CD4-positive, alpha-beta T cell treated with Interleukin-10 for 1 hour (primary cell): ENCODE measurements at regions not wholly inside any gene's neighbourhood (a gene's known extent, or its start where the extent isn't known, plus 50 kb on each side); places are given as distances from the start of the nearest gene placed in this dataset.
"Not testable (repeated sequence)": the region's sequence is repeated elsewhere in the genome, so short reads cannot be mapped to it uniquely, and the experiment has no call there.

Experiments
- DNase-seq: peaks from one replicate; pipeline ENCODE4 v3.0.0-alpha.2; 2020

DNA sequence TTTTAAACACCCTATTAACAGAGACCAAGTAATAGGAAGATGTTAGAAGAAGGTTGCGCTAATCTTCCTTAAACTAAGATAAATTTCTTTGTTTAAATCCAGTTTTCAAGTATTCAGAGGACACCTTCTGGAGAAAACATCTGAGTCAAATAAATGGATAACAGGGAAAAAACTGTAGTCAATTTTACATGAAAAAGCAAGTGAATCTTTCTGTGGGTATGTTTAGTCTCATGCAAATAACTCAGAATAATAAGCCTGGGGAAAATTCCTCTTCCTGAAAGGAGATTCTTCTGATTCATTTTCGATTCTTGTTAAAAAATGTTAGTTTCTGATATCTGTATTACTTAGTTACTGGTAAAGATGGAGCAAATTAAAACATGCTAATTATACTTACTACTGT is 145.5 kb downstream of the CTH start:
- DNase-seq: no peak

DNA sequence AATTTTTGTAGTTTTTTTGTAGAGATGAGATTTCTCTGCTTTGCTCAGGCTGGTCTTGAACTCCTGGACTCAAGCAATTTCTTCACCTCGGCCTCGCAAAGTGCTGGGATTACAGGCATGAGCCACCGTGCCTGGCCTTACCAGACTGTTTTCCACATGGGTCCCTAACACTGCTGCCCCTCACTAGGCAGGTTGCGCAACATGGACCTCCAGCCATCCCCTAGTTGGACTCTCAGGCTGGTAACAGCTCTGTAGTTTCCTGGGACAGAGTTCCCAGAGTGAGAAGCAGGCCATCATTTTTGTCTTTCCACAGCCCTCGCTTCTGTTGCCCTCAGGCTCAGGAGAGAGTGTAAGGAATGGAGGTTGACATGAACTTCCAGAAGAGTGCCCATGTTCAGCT is 156.1 kb downstream of the CTH start:
- no peak for DNase-seq

DNA sequence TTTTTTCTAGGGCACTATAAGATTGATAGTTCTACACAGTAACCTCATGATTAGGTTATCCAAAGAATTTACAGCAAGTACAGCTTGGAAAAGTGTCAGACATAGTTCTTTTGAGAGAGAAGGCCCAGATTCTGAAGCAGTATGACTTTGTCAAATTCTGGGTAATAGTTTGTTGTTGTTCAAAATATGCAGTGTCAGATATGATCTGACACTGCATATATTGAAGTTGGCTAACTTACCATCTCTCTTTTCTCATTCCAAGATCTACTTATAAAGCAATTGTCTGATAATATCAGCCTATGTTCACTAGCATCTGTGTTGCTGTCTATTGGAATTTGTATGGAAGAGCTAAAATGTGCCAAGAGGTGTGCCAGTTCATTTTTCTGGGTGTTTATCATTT is 160.1 kb downstream of the CTH start:
- no peak for DNase-seq

DNA sequence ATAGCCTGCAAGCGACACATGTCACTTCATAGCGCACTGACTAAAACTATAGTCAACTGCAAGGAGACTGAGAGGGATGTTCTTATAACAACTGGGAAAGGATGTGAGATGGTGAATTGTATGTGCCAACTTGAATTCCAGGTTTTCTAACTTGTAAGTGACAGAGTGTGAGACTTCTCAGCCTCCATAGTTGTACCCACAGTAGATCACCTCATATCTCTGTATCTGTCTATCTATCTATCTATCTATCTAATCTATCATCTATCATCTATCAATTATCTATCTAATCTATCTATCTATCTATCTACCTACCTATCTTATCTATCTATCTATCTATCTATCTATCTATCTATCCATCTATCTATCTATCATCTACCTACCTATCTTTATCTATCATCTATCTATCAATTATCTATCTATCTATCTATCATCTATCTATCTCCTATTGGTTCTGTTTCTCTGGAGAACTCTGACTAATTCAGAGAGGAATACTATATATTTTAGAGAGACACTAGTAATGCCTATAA is 162.3 kb downstream of the CTH start:
- no peak for DNase-seq

DNA sequence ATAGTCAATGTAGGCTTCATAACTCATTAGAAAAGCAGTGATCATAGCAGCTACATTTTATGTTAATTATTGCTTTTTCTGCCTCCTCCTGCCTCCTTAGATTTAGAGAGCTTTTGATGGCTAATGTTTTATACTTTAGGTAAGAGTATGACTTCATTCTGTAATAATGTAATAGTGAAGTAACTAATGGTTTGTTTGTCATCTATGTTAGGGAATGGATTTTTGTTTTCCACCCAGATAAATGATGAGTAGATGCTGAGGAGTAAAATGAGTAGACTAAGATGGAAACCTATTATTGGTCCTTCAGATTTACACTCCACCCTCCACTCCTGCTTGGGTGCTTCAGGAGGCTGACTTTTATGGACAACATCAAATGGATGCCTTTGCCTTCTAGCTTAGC is 170.6 kb downstream of the CTH start:
- no peak for DNase-seq

DNA sequence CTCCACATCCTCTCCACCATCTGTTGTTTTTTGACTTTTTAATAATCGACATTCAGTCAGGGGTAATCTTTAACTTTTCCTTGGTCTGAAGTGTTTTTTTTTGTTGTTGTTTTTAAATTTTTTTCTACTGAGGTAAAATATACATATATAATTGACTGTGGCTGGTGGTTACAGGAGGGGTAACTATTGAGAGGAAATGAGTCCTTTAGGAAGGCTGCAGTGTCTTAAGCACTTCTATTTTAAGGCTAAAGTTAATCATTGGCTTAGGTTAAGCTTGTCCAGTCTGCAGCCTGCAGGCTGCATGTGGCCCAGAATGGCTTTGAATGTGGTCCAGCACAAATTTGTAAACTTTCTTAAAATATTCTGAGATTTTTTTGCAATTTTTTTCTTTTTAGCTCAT is 172.5 kb downstream of the CTH start:
- DNase-seq: no peak

DNA sequence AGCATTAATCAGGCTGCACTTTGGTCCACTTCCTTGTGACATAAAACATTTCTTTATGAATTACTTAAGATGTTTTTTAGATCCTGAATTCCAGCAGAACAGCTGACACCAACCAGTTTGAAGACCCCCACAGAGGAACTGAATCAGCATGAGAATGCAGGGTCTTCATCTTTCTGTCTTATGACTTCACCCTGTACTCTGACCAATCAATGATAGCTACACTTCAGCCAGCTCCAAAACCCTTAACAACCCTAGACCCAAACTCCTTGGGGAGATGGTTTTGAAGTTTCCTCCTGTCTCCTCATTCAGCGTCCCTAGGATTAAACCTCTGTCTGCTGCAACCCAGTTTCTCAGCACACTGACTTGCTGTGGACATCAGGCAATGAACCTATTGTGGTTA is 175.0 kb downstream of the CTH start:
- DNase-seq: no peak

DNA sequence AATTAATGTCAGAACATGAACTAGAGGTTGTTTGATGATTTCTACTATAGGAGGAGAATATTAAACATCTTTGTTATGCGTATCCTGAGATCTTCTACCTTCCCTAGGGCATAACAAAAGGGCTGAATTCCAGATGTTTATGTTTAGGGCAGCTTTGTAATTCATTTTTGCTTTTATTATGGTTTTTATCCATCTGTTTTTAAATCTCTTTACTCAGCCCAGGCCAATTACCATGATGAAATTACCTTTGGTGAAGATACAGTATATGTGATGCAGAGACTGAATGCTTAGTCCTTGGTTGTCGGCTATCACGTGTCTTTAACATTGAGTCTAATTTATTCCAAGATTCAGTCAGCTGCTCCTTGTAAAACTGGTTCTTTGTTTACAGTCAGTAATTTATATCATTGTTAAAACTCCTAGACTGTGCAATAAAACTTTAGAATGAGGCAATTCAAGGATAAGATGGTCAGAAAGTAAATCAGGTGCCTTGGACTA is 176.9 kb downstream of the CTH start:
- DNase-seq: no peak

DNA sequence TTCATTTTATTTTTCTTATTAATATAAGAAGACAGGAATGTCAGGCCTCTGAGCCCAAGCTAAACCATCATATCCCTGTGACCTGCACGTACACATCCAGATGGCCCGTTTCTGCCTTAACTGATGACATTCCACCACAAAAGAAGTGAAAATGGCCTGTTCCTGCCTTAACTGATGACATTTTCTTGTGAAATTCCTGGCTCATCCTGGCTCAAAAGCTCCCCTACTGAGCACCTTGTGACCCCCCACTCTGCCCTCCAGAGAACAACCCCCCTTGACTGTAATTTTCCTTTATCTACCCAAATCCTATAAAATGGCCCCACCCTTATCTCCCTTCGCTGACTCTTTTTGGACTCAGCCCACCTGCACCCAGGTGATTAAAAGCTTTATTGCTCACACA is 182.5 kb downstream of the CTH start:
- DNase-seq: not testable (repeated sequence)

DNA sequence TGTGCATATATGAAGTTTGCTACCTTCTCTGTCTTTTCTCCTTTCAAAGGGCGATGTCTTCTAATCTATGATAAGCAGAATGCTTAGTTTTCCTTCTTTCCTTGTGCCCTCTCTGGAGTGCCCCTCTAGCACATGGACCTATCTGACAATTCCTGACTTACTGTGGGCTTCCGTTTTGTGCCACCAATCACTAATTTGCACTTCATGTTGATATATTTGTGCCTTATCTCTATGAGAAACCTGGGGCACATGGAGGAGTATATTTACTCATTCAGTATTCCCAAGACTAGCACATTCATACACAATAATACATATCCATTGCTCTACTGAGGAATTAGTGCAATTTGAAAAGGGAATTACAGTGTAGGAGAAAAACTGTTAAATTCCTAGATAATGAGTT is 197.7 kb downstream of the CTH start:
- DNase-seq: no peak

DNA sequence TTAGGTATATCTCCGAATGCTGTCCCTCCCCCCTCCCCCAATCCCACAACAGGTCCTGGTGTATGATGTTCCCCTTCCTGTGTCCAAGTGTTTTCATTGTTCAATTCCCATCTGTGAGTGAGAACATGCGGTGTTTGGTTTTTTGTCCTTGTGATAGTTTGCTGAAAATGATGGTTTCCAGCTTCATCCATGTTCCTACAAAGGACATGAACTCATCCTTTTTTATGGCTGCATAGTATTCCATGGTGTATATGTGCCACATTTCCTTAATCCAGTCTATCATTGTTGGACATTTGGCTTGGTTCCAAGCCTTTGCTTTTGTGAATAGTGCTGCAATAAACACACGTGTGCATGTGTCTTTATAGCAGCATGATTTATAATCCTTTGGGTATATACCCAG is 199.1 kb downstream of the CTH start:
- DNase-seq: not testable (repeated sequence)

DNA sequence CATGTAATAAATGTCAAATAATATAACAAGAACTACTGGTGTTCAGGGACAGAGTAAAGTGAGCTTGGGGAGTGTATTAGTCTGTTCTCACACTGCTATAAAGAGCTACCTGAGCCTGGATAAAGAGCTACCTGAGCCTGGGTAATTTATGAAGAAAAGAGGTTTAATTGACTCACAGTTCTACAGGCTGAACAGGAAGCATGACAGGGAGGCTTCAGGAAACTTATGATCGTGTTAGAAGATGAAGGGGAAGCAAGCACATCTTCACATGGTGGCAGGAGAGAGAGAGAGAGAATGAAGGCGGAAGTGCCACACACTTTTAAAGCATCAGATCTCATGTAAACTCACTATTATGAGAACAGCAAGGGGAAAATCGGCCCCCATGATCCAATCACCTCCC is 205.9 kb downstream of the CTH start:
- no peak for DNase-seq

DNA sequence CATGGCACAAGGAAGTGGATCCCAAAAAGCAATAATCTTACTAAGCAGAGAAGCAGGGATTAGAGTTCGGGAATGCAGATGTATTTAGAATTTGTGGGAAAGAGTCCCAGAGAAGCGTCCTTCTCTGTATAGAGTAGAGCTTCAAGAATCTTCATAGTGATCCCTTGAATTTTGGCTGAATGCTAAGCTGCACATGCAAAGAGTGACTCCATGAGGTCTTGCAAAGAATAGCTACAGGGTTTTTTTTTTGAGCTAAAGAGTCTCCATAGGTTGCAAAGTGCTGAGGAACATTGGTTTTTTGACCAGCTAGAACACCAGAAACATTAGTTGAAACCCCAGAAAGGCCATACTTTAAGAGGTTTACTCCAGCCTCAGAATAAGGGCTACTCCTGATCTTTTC is 206.7 kb downstream of the CTH start:
- DNase-seq: no peak

DNA sequence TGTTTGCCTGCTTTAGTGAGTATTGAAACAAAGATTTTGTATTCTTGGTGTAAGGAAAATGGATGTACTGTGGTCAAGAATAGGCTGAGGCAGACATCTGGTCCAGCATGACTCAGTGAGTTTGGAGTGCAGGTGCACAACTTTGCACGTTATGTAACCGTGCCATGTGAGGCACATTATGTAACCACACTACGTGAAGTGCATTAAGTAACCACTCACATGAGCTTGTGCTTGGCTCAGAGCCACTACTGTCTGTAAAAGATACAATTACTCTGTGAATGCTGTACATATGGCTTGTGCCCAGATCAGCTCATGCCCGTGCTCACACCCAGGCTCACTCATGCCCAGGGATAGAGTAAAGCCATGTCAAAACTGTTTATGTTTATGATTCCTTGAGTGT is 216.8 kb downstream of the CTH start:
- no peak for DNase-seq

DNA sequence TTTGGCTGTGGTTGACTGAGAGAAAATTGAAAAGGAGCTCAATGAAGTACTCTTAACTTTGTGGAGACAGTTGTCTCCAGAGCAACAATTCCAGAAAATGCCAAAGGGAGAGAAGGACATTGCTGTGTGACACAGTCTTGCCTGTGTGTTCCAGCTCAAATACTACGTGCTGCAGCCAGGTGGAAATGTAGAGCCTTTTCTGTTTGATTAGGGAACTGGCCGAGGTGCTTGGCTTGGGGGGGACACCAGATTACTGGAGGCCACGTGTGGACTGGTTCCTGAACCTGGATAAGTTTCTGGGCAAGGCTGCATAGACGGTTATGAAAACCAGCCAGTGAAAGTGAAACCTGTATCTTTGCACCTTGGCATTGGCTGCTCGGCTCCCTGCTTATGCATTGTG is 217.9 kb downstream of the CTH start:
- DNase-seq: no peak

DNA sequence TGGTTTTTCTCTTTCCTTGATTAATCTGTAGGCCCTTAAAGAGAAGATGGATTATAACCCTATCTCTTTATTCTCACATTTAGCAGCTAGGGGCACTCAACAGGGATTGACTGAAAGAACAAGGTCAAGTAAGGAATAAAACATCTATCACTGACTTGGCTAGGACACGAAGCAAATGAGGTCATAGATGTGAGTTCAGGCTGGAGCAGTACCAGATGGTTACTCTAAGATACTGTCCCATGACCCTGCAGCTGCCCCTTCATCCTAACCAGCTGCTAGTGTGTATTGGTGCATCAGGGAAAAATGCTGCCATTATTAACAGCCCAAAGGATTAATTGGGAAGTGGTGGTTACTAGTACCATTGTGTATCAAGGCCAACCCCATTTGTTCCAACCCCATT is 221.9 kb downstream of the CTH start:
- no peak for DNase-seq

DNA sequence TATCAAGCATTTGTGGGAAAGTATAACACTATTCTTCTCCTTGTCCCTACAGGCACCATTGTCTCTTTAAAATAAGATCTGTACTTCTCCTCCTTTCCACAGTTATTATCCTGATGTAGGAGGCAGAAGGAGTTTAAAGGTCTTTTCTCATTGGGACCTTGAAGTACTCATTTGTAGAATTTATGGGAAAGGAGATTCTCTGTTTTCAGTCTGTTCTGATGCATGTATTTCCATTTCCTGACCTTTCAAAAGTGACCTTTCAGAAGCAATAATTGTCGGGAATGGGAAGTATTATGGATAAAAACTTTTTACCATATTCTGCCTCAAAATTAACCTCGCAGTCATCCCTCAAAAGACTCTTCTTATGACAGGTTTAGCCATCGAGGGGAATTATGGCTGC is 224.8 kb downstream of the CTH start:
- DNase-seq: no peak

DNA sequence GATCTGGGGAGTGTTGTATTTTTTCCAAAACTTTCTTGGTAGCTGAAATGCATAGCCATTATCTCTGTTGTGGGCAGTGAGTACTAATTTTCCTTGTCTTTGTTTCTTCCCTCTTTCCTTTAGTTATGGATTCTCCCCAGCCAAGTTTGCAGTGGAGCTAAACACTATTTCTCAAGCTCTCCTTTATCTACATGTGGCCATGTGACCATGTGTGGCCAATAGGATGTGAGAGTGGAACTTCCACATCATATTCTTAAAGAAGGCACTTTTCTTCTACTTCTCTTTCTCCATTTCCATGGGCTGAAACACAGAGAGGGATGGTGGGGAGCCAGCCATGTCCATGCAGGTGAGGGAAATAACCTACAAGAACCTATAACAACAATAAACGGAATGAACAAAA is 230.8 kb downstream of the CTH start:
- no peak for DNase-seq

DNA sequence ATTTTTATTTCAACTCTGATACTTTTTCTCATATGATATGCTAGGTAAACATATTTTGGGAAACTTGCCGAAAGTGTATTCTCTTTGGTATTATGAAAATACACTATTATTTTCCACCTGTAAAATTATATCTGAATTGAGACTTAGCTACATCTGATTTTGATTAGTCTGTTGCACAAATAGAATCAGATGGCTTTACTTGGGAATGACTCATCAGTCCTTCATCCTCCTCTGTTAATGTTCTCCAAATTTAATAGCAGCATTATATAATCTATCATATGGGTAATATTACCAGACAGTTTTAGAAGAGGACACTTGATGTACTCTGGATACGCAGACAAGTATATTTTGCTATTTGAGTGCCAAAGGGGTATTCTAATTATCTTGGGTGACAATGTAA is 245.3 kb downstream of the CTH start:
- DNase-seq: no peak

DNA sequence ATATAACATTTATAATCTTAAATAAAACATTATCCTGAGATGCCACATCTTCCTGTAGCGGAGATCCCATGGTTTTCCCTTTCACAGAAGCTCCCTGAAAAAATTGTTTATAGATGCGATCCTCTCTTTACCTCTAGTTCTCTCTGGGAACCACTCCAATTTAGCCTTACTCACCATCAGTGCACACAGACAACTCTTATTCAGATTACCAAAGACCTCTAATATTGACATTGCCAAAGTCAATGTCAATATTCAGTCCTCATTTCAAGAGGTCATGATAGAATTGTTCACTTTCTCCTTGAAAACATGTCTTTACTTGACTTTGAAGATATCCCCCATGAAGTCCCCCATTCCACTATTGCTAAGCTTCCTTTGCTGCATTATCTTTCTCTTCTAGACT is 248.8 kb downstream of the CTH start:
- no peak for DNase-seq

DNA sequence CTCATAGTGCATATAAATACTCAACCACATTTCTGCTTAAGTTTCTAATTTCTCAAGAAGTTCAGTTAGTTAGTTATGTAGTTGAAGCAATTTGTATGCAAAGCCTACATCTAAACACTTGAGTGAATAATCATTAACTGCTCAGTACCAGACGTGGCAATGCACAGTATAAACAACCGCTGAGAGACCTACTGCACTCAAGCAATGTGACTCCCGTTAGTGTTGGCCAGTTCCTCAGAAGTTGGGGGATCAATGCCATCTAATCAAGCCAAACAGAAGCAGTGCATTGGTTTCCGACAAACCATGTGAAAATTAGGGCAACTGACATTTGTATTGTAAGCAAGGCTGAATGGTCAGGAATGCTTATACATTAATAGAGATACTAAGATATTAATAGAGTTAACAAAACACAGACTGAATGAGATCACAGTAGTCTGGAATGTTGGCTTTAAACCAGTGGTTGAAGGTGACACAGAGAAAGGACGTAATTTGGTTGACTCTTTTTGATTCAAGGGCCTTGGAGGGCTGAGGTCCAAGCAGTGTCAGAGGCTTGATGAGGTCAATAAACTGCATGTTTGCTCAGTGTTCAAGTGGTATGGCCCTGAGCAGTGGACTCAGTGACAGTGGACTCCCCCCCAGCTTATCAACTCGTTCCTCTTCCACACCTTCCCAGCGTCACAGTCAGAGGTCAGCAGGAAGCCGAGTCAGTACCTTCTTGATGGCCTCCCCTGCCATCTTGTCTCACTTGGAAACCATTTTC is 255.5 kb downstream of the CTH start:
- DNase-seq: no peak

DNA sequence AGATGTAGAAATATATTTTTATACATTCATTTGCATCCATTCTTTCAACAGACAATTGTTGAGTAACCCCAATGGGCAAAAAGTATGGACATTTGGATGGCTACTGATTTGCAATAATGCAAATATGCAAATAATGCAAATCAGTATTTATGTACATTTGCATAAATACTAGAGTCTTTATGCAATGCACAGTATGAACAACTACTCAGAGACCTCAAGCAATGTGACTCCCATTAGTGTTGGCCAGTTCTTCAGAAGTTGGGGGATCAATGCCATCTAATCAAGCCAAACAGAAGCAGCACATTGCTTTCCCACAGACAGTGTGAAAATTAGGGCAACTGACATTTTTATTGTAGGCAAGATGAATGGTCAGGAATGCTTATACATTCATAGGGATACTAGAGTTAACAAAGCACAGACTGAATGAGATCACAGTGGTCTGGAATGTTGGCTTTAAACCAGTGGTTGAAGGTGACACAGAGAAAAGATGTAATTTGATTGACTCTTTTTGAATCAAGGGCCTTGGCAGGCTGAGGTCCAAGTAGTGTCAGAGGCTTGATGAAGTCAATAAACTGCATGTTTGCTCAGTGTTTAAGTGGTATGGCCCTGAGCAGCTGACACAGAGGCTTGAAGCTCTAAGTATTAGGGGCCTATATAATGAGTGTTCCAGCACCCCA is 256.6 kb downstream of the CTH start:
- DNase-seq: no peak

DNA sequence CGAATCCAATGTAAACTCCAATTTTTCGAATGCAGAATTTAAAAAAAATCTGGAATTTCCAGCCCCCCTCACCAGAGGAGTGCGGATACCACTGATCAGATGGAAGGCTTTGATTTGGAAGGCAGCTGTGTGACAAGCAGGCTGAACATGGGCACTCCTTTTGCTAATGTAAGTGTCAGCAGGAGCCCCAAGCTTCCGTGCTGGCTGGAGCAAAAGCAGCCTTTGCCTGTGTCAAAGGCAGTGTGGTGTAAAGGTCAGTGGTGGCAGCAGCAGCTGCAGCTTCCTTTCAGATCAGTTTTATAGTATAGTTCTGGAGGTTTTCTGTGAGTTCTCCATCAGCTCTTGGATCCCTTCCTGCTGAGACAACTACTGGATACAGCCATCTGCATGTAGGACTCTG is 259.9 kb downstream of the CTH start:
- no peak for DNase-seq

DNA sequence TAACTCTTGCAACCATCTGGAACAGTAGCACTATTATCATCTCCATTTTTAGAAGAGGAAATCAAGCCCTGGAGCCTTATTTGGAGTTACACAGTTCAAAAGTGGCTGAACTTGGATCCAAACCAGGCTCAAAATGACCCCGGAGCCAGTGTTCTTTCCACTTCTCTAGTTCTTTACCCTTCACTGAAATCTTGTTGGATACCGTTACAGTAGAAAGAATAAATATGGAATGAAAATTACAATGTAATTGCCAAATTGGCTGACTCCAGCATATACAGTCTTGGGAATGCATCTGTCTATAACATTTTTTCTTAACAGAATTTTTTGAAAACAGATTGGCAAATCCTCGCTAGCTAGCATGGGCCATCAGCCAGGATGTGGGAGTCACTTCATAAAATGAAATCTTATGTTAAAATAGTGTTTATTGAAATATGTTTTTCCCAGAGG is 261.4 kb downstream of the CTH start:
- no peak for DNase-seq
